Activated naive CD4-positive, alpha-beta T cell treated with anti-CD3 and anti-CD28 coated beads, Interleukin-2, amount 50 U/mL, for 72 hours (primary cell): ENCODE measurements at regions not wholly inside any gene's neighbourhood (a gene's known extent, or its start where the extent isn't known, plus 50 kb on each side); places are given as distances from the start of the nearest gene placed in this dataset.

Experiments used
- ATAC-seq, 2 donors: fragments of 150-1000 bp; cut with Tn5 transposase; 2 replicates each; pipeline ENCODE4 v1.10.0; 2021; ENCODE audit warnings: mild to moderate bottlenecking in 2 of 2, moderate library complexity in 2 of 2
- DNase-seq, 2 donors: peaks; one replicate each; pipeline ENCODE4 v3.0.0; 2021 to 2022; ENCODE audit warnings: low spot score in 2 of 2
- H3K27ac Mint-ChIP-seq, 2 donors: one replicate each; pipeline ENCODE4 v1.8.0; 2022; ENCODE audit warnings: mild to moderate bottlenecking in 2 of 2, mixed read lengths in 2 of 2
- H3K36me3 Mint-ChIP-seq, 2 donors: one replicate each; pipeline ENCODE4 v1.8.0; 2022; ENCODE audit warnings: mixed read lengths in 2 of 2
- H3K9me3 Mint-ChIP-seq, 2 donors: one replicate each; pipeline ENCODE4 v1.8.0; 2022; ENCODE audit warnings: mixed read lengths in 2 of 2

- Mint-ChIP-seq H3K9me3 (peaks cover 20 to 27% of the 10 kb centered on the region in 2 donors), H3K36me3 (no peaks in the 10 kb centered on the region), H3K27ac (no peak overlapping the region)
- ATAC-seq = no peak
- DNase-seq = no peak
Measured at GRCh38 chr3:163043074-163043473, 1546.5 kb downstream of the OTOL1 start.

DNA sequence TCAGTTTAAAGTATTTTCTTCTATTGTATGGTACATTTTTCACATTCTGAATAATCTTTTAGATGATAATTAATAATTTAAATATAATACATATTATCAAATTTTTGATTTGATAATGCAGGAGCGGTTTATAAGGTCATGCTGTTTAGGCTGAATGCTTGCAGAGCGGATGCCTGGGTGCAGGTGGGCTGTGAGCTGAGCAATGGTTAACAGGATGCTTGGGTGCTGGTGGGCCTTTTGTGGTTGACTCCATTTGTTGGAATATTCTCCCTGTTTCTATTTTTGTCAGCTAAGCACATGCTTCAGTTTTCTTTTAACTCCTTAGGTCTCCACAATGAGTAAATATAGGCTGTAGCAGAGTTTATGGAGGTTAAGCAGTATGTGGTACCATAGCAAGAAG, 1549.3 kb downstream of the OTOL1 start:
- no peaks in the 10 kb centered on the region for H3K36me3 Mint-ChIP-seq
- H3K9me3 Mint-ChIP-seq = peaks cover 14 to 16% of the 10 kb centered on the region in 2 donors
- H3K27ac Mint-ChIP-seq = no peak overlapping the region
- no peak for ATAC-seq
- no peak for DNase-seq

- Mint-ChIP-seq H3K27ac (no peak overlapping the region), H3K36me3 (no peaks in the 10 kb centered on the region), H3K9me3 (peaks cover 4 to 5% of the 10 kb centered on the region in 2 donors)
- DNase-seq = no peak
- ATAC-seq = no peak
Measured at GRCh38 chr3:163048881-163049280, 1552.3 kb downstream of the OTOL1 start.

DNA sequence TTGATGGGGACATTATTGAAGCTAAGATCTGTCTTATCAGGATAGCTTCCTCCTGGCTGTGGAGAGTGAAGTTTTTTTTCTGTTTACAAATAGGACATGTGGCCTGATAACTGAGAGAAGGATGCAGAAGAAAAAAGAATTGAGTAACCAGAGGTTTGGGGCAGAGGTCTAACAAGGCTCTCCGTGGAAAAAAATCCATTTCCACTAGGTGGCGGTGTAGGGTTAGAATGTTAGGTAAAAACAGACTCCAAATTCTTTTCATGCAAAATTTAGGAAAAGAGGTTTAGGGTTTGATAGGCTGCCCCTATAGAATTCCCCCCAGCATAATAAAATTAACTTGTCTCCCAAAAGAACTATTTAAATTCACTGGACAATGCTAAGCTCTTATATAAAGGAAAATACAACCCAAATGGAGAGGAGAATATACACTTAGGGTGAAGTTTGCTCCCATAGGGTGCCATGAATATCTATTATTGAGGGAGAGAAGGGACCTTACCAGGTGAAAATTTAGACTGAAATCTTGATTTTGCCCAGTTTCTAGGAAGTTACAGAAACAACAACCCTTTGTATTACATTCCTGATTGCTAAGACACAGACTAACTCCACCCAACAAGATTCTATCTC, 1560.4 kb downstream of the OTOL1 start:
- Mint-ChIP-seq H3K36me3 (no peaks in the 10 kb centered on the region), H3K27ac (no peak overlapping the region), H3K9me3 (no peaks in the 10 kb centered on the region)
- DNase-seq (peak in 1 of 2 donors; percentile 43), ATAC-seq (no peak)

GRCh38 chr3:163058031-163058854, 1561.6 kb downstream of the OTOL1 start:
- H3K9me3 Mint-ChIP-seq = peaks cover 2 to 3% of the 10 kb centered on the region in 2 donors
- no peak for ATAC-seq
- no peak overlapping the region for H3K27ac Mint-ChIP-seq
- H3K36me3 Mint-ChIP-seq = no peaks in the 10 kb centered on the region
- DNase-seq = no peak

DNA sequence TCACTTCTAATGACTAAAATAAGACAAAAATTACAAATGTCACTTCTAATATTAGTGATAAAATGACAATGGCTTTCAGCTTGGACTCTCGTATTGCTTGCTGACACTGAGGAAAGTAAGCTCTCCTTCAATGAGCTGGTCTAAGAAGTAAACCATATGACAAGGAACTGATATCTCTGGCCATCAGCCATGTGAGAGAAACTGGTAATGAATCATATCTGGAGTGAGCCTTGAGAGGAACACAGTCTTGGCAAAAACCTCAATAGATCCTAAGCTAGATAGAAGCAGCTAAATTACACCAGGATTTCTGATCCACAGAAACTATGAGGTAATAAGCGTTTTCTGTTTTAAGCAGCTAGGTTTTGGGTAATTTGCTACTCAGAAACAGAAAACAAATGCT, 1575.1 kb downstream of the OTOL1 start:
- no peak for ATAC-seq
- no peak for DNase-seq
- peaks cover 0 to 5% of the 10 kb centered on the region in 2 donors for H3K36me3 Mint-ChIP-seq
- no peak overlapping the region for H3K27ac Mint-ChIP-seq
- peaks cover 10 to 17% of the 10 kb centered on the region in 2 donors for H3K9me3 Mint-ChIP-seq
